Fibroblast of gingiva (primary cell): ENCODE measurements at regions not wholly inside any gene's neighbourhood (a gene's known extent, or its start where the extent isn't known, plus 50 kb on each side); places are given as distances from the start of the nearest gene placed in this dataset.
"Not testable (repeated sequence)": the region's sequence is repeated elsewhere in the genome, so short reads cannot be mapped to it uniquely, and the experiment has no call there.

Experiments used
- DNase-seq: peaks from one replicate; pipeline ENCODE4 v3.0.0-alpha.2; 2011; ENCODE audit warnings: low read depth

DNA sequence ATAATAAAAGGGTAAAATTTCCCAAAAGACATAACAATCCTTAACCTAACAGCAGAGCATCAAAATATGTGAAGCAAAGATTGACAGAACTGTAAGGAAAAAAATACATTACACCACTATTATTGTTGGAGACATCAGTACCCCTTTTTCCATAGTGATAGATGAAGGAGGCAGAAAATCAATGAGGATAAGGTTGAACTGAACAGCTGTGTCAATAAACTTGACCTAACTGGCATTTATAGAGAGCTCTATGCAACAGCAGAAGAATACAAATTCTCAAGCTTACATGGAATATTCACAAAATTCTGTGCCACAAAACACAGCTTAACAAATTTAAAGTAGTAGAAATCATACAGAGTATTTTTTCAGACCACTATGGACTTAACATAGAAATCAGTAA lies 195.0 kb upstream of the ELAC2 start:
- DNase-seq: no peak

GRCh38 chr17:13209081-13209480 lies 191.3 kb upstream of the ELAC2 start:
- no peak for DNase-seq

DNA sequence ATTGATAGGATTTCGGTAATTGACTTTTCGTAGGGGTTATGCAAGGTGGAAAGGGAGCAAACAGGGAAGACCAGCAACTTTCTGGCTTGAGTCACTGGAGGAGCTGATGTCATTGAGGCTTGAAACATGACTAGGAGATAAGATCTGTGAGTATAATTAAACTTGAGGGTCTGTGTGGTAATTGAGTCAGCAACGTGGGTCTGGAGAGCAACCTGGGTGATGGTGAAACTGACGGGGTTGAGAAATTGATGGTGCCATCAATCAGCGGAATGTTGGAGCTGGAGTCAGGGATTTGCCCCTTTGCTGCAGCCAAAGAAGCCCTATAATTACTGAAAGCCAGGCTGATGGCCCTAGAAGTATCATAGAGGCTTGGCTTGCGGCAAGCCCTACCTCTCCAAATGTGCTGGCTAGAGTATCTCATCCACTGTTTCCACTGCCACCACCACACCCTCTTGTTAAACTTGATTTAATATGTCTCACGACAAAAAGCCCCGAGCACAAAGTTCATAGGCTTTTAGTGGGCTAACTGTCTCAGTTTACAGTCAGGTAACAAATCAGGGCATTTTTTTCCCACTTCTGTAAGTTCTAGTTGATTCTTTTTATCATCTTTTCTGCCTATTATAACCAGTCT lies 186.9 kb upstream of the ELAC2 start:
- DNase-seq: no peak

- DNase-seq: no peak
Measured at GRCh38 chr17:13202835-13203234, 185.0 kb upstream of the ELAC2 start.

GRCh38 chr17:13200671-13201070 lies 182.8 kb upstream of the ELAC2 start:
- DNase-seq: no peak

GRCh38 chr17:13199425-13199824 lies 181.6 kb upstream of the ELAC2 start:
- no peak for DNase-seq

DNA sequence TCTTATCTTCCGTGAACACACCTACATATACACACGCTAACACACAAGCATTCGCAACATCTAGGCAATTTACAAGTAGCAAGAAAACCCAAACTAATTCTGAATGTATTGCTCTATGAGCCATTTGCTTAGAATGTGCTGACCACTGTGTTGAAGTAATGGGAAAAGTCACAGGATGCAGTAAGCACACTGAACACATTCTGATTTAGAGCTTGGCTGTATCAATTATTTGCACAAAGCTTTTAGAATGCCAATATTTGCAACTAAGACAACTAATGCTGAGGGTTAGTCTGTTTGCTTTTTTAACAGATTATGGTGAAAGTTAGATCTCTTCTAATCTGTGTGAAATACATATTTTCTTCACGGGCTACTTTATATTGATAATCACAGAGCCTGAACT lies 179.8 kb upstream of the ELAC2 start:
- DNase-seq: no peak

- no peak for DNase-seq
Measured at GRCh38 chr17:13194887-13195286, 177.1 kb upstream of the ELAC2 start.

GRCh38 chr17:13182854-13183253 lies 165.0 kb upstream of the ELAC2 start:
- no peak for DNase-seq

DNA sequence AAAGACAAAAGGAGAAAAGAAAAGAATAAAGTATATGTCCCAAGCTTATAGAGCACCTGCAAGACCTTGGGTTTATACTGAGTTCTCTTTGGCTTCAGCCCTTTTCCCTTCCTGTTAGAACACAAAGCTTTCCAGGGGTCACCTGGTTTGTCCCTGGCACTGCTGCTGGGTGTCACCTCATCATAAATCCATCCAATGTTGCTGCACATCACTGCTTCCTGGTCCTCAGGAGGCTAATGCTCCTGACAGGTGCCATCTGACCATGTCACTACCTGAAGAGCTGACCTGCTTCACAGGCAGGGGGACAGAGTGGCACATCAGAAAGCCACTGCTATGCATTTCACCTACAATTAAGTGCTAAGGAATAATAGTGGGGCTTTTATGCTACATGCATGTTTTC lies 164.6 kb upstream of the ELAC2 start:
- DNase-seq: no peak

DNA sequence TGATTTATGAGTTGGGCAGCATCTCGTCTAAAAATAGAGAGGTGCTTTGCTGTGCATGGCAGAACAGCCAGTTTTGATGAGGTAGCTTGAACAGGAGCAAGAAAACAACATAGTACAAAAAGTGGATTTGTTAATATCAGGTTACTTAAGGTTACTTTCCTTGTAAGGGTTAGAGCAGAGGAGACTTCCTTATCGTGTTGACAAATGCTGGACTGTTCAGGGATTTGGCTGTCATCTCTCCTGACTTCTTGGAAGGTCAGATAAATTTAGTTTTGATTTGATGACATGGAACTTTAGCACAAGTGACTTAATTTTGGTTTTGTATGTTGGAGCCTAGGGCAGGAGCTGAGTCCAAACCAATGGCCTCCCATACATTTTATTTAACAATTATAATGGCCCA lies 163.9 kb upstream of the ELAC2 start:
- DNase-seq: no peak

- no peak for DNase-seq
Measured at GRCh38 chr17:13176436-13176835, 158.6 kb upstream of the ELAC2 start.

- no peak for DNase-seq
Measured at GRCh38 chr17:13171790-13172189, 154.0 kb upstream of the ELAC2 start.

GRCh38 chr17:13162361-13162760 lies 144.5 kb upstream of the ELAC2 start:
- DNase-seq: no peak

DNA sequence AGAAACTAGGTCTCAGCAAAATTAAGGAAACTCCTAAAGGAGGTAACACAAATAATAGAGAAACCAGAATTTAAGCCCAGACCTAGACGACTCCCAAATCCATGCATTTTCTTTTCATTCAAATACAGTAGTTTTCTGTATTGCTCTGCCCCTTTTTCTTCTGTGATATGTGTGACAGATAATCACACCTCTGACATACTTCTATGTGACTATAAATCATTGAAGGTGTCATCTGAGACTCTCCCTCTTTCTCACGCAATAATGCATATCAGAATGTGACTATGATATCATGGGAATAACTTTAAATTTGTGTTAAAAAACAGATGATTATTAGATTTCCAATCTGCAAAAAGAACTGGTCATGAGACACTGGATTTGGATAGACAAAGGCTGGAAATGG lies 143.0 kb upstream of the ELAC2 start:
- DNase-seq: no peak

- no peak for DNase-seq
Measured at GRCh38 chr17:13160296-13160695, 142.5 kb upstream of the ELAC2 start.

DNA sequence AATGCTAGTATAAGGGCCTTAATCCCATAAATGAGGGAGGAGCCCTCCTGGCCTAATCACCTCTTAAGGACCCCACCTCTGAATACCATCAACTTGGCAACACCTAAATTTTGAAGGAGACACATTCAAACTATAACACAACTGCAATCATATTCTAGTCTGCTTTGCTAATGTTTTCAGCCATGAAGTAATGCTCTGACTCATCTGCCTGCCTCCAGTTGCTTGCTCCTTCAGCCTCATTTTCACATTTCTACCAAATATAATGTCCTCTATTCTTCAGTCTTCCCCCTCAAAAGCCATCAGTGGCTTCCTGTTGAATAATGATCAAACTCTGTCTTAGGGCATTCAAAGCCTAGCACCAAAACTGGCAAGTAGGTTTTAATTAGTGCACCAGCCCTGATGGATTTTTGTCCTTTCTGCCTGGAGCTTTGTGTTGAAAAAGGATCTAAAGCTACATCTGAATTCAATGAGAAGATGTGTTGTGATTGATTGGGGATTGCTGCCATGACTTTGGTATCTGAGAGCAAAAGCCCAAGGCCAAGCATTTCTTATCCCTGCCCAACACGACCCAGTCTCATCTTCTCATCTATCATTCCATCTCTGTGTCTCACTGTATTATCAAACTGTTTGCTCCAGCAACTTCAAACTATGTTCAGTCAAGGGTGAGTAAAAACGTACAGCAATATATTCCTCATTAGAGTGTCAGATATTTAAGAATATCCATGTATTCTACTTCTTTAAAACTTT lies 140.8 kb upstream of the ELAC2 start:
- no peak for DNase-seq

- no peak for DNase-seq
Measured at GRCh38 chr17:13157656-13158055, 139.8 kb upstream of the ELAC2 start.

GRCh38 chr17:13154930-13155329 lies 137.1 kb upstream of the ELAC2 start:
- DNase-seq: no peak

- DNase-seq: no peak
Measured at GRCh38 chr17:13154398-13154797, 136.6 kb upstream of the ELAC2 start.

GRCh38 chr17:13153036-13153435 lies 135.2 kb upstream of the ELAC2 start:
- DNase-seq: no peak

DNA sequence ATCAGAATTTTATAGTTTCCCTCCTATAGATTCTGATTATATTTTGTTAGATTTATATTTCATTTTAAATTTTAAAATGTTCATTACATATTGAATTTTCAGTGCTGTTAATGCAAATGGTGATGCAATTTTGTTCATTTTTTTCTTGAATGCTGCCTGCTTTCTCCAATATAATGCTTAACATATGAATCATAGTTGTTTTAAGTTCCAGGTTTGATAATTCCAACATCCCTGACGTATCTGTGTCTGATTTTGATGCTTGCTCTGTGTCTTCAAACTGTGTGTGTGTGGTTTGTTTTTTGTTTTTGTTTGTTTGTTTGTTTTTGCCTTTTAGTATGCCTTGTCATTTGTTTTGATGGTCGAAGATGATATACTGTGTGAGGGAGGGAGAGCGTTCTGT lies 134.7 kb upstream of the ELAC2 start:
- DNase-seq: no peak

DNA sequence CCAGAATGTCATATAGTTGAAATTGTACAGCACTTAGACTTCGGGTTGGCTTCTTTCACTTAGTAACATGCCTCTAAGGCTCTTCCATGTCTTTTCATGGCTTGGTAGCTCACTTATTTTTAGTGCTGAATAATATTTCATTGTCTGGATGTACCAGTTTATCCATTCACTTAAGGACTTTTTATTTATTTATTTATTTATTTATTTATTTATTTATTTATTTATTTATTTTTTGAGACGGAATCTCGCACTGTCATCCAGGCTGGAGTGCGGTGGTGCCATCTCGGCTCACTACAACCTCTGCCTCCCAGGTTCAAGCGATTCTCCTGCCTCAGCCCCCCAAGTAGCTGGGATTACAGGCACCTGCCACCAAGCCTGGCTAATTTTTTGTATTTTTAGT lies 132.9 kb upstream of the ELAC2 start:
- DNase-seq: not testable (repeated sequence)

- DNase-seq: no peak
Measured at GRCh38 chr17:13143001-13143400, 125.2 kb upstream of the ELAC2 start.
